ENCODE measurements at regions not wholly inside any gene's neighbourhood (a gene's known extent, or its start where the extent isn't known, plus 50 kb on each side); places are given as distances from the start of the nearest gene placed in this dataset.
"Not testable (repeated sequence)": the region's sequence is repeated elsewhere in the genome, so short reads cannot be mapped to it uniquely, and the experiment has no call there.

DNA sequence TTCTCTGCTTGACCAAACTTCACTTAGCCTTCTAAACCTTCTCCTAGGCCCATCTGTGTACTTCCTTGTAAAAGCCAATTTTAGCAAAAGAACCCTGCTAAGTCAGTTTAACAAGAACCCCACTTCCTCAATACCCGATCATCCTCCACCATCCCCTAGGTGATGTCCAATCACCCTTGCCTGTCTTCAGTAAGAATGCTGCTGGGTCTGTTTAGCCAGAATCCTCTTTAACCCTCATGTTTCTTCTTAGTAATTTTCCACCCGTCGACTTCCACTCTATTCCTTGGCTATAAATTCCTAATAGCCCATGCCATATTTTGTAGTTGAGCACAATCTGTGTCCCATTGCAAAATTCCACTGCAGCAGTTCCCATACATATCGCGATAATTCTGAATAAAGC lies 780.0 kb upstream of the RAB6C start:
- no peak for DNase-seq (ENCODE audit: low spot score)

- no peak for DNase-seq (ENCODE audit: low spot score)
Observed at GRCh38 chr2:129201696-129202095, 777.8 kb upstream of the RAB6C start.

DNA sequence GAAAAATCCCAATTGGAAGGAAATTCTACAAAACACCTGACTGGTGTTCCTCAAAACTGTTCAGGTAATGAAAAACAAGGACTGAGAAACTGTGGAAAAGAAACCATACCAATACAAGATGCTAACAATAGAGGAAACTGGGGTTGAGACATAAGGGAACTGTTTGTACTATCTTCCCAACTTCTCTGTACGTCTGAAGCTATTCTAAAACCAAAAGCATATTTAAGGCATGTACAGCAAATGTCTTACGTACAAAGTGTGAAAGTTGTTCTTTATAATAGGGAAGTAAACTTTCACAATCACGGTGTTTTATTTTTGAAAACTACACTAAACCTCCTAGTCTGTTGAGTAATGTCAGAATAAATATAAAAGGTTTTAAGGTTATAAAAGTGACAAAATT lies 776.1 kb upstream of the RAB6C start:
- DNase-seq (ENCODE audit: low spot score): no peak

GRCh38 chr2:129204581-129204980 lies 774.9 kb upstream of the RAB6C start:
- DNase-seq (ENCODE audit: low spot score): not testable (repeated sequence)

DNA sequence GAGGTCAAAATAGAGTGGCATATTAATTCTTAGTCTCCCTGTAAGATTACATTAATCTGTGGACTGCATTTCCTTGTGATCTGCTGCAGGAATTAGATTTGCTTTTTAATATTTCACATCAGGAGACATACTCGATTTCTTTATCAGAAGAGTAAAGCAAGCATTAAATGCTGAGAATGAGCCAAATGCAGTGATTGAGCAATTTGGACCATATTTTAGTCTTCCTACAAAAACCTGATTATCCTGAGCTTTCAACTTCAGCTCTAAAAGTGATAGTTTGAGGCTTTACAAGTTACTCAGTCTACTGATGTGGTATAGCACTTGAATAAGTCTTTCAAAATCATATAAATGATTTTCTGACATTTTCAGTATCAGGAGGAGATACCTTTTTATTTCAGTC lies 774.3 kb upstream of the RAB6C start:
- DNase-seq (ENCODE audit: low spot score): no peak

DNA sequence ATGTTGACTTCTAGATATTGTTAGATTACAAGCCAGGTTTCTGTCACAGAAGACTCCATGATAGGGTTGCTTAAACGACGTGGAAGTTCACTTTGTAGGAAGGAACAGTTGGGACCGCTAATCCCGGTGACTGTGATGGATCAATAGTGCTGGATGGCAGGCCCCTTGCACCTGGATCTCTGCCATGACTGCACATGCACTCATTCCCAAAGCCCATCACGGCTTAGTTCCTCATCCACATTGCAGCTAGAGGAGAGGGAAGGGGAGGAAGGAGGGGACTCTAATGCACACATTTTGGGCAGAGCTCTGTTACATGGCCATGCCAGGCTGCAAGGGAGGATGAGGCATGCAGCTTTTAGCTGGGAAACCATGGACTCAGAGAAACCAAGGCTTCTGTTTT lies 773.7 kb upstream of the RAB6C start:
- no peak for DNase-seq (ENCODE audit: low spot score)

GRCh38 chr2:129212299-129212958 lies 767.0 kb upstream of the RAB6C start:
- no peak for DNase-seq (ENCODE audit: low spot score)

- no peak for DNase-seq (ENCODE audit: low spot score)
Observed at GRCh38 chr2:129224022-129224421, 755.4 kb upstream of the RAB6C start.

DNA sequence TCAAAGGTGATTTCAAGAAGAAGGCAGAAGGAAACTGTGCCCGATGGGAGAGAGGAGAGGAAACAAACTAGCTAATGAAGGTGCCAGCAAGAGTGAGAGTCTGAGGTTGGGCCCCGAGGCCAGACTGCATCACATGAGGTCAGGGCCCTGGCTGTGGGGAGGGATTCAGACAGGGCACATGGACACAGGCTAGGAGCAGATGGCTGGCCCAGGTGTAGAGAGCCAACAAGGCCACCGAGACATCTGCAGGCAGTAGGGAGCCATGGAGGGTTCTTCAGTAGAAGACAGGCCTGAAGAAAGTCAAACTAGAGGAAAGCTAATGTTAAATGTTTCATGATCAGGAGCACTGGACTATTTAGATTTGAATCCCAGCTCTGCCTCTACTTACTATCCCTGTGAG lies 755.0 kb upstream of the RAB6C start:
- no peak for DNase-seq (ENCODE audit: low spot score)

GRCh38 chr2:129229196-129229595 lies 750.3 kb upstream of the RAB6C start:
- no peak for DNase-seq (ENCODE audit: low spot score)

DNA sequence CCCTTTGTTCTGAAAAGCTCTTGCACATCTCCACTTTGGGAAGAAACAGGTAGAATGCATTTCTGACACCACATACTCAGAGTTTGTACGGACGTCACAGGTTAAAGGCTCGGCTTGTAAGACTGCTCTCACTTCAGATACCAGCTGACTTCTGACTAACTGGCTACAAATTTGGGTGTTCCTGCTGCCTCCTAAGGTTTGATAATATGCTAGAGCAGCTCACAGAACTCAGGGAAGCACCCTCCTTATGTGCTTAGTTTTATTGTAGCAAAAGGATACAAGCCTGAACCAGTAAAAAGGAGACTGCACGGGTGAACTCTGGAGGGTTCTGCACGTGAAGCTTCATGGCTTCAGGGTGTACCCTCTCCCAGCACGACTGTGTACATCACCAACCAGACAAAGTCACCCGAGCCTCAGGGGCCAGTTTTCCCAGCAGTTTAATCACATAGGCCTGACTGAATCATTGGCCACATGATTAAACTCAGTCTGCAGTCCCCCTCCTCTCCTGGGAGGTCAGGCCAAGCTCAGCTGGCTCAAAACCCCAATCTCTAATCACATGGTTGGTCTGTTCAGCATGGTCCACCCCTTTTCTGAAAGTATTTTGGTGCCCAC lies 749.5 kb upstream of the RAB6C start:
- no peak for DNase-seq (ENCODE audit: low spot score)

- no peak for DNase-seq (ENCODE audit: low spot score)
Observed at GRCh38 chr2:129231924-129232323, 747.5 kb upstream of the RAB6C start.

DNA sequence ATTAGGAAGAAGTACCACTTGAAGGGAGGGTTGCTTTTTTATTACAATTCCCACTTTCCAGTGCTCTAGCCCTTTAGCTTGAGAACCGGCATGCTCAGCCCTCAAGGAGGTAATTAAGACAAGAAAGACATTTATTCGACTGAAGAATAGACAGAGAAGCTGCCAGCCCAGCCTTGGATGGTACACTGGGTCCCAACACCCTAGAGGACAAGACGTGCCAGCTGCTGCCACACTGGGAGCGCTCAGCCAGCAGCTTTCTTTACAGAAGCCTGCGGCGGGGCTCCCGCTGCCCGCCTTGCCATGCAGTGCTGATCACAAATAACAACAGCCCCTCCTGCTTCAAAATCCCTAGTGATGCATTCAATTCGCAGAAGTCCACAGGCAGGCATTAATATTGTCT lies 746.3 kb upstream of the RAB6C start:
- DNase-seq (ENCODE audit: low spot score): no peak

- no peak for DNase-seq (ENCODE audit: low spot score)
Observed at GRCh38 chr2:129233751-129234406, 745.6 kb upstream of the RAB6C start.

- DNase-seq (ENCODE audit: low spot score): no peak
Observed at GRCh38 chr2:129236601-129237000, 742.9 kb upstream of the RAB6C start.

- no peak for DNase-seq (ENCODE audit: low spot score)
Observed at GRCh38 chr2:129237966-129238725, 741.3 kb upstream of the RAB6C start.

- DNase-seq (ENCODE audit: low spot score): no peak
Observed at GRCh38 chr2:129239141-129239540, 740.3 kb upstream of the RAB6C start.

- DNase-seq (ENCODE audit: low spot score): no peak
Observed at GRCh38 chr2:129240061-129240460, 739.4 kb upstream of the RAB6C start.

DNA sequence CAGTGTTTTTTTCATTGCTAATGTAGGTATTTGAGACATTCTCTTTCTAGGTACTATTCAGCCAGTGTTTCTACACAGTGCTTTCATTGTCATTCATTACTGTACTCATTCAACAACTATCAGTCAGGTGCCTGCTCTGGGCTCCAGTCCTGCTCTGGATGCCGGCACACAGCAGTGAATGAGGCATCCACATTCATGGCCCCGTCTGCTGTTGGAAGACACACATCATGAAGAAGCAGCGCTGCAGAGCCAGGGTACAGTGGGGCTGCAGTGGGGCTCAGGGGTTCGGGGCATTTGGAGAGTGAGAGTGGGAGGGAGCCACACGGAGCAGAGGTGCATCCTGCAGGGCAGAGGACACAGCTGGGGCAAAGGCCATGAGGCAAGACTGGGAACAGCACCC lies 737.2 kb upstream of the RAB6C start:
- DNase-seq (ENCODE audit: low spot score): no peak

- no peak for DNase-seq (ENCODE audit: low spot score)
Observed at GRCh38 chr2:129247751-129248150, 731.7 kb upstream of the RAB6C start.

GRCh38 chr2:129248198-129248597 lies 731.3 kb upstream of the RAB6C start:
- DNase-seq (ENCODE audit: low spot score): no peak

- DNase-seq (ENCODE audit: low spot score): no peak
Observed at GRCh38 chr2:129252781-129253460, 726.5 kb upstream of the RAB6C start.

All from ecto neural progenitor cell (in vitro differentiated cells).